HepG2 (cell line): ENCODE measurements at regions not wholly inside any gene's neighbourhood (a gene's known extent, or its start where the extent isn't known, plus 50 kb on each side); places are given as distances from the start of the nearest gene placed in this dataset.

Experiments used
- ATAC-seq: fragments of 200-7000 bp; cut with Tn5 transposase; 3 replicates; pipeline ENCODE4 v1.9.1; 2020; ENCODE audit warnings: mild to moderate bottlenecking, moderate library complexity
- BruUV-seq: library from RNA; stranded (reverse); fragments of 400-500 nt; replicated peaks from 2 replicates; lab custom pipeline; 2021; lab: Mats Ljungman, UMichigan
- CTCF ChIA-PET: fragments of 300-600 bp; formaldehyde crosslinking; extraction: SDS; loops from one replicate; lab custom pipeline; 2021; ENCODE audit warnings: low total read pairs, inconsistent platforms, low intra/inter-chr PET ratio; lab: Yijun Ruan, JAX
- POLR2A ChIA-PET: fragments of 350-600 bp; sonication (Branson Sonifier 250); formaldehyde crosslinking; loops from one replicate; lab custom pipeline; 2020; ENCODE audit warnings: antibody characterized with exemption, inconsistent platforms; lab: Yijun Ruan, JAX
- DNase-seq: peaks from one replicate; pipeline ENCODE4 v3.0.0-alpha.2; 2015; ENCODE audit warnings: low spot score
- FAIRE-seq: peaks from 3 replicates; lab custom pipeline; 2011; peaks lifted over from hg19 to GRCh38; lab: Jason Lieb, UNC
- H2AFZ ChIP-seq: one replicate; pipeline ENCODE4 v1.6.1; 2011; ENCODE audit warnings: low read length, inconsistent platforms
- H3K27ac ChIP-seq: fragments of 300-600 bp; 3 replicates; pipeline ENCODE4 v1.8.0; 2011; ENCODE audit warnings: mixed run types, mild to moderate bottlenecking, mixed read lengths, low read length, inconsistent platforms; ENCODE audit not compliant: insufficient read depth; ENCODE audit errors: extremely low read length
- H3K27me3 ChIP-seq, 2 experiments: fragments of 200-600 bp in 1 of 2; 2 replicates in 1 of 2; 3 replicates in 1 of 2; pipeline versions ENCODE4 v1.6.0 to v1.8.0; 2011; ENCODE audit warnings: low read length in 2 of 2, mild to moderate bottlenecking in 2 of 2, moderate library complexity in 2 of 2, inconsistent platforms in 1 of 2; ENCODE audit not compliant: insufficient read depth in 2 of 2, control insufficient read depth in 1 of 2
- H3K36me3 ChIP-seq, 2 experiments: fragments of 200-600 bp in 1 of 2; replicated peaks in 1 of 2; 2 replicates in 1 of 2; 3 replicates in 1 of 2; pipeline versions ENCODE4 v1.5.1 to v1.8.0; 2011; ENCODE audit warnings: low read length in 2 of 2, inconsistent platforms in 1 of 2; ENCODE audit not compliant: insufficient read depth in 2 of 2, control insufficient read depth in 1 of 2
- H3K4me1 ChIP-seq: 2 replicates; pipeline ENCODE4 v1.5.1; 2012; ENCODE audit warnings: low read length, inconsistent platforms; ENCODE audit not compliant: insufficient read depth
- H3K4me2 ChIP-seq: 2 replicates; pipeline ENCODE4 v1.6.0; 2011; ENCODE audit warnings: low read depth, low read length, inconsistent platforms
- H3K4me3 ChIP-seq, 3 experiments: fragments of 200-600 bp in 1 of 3; sonication (generic), shearing (Covaris generic) in 1 of 3; replicated peaks in 1 of 3; 2 replicates each; pipeline ENCODE4 v1.5.1; 2011 to 2016; ENCODE audit warnings: low read length in 3 of 3, inconsistent platforms in 2 of 3, low read depth in 2 of 3, mild to moderate bottlenecking in 2 of 3, control low read depth in 1 of 3, mixed read lengths in 1 of 3; ENCODE audit not compliant: insufficient read depth in 1 of 3
- H3K79me2 ChIP-seq: one replicate; pipeline ENCODE4 v1.6.1; 2011; ENCODE audit warnings: low read length, inconsistent platforms; ENCODE audit not compliant: insufficient read depth
- H3K9ac ChIP-seq: 2 replicates; pipeline ENCODE4 v1.6.0; 2011; ENCODE audit warnings: mild to moderate bottlenecking, low read depth, low read length, inconsistent platforms; ENCODE audit not compliant: insufficient read depth
- H3K9me3 ChIP-seq: 2 replicates; pipeline ENCODE4 v1.5.1; 2012; ENCODE audit warnings: mild to moderate bottlenecking, low read length
- H4K20me1 ChIP-seq: 2 replicates; pipeline ENCODE4 v1.6.0; 2011; ENCODE audit warnings: inconsistent platforms, mild to moderate bottlenecking, low read length, moderate library complexity; ENCODE audit not compliant: insufficient read depth
- DBP ChIP-seq: sonication (generic); formaldehyde crosslinking; IDR thresholded peaks from 2 replicates; pipeline ENCODE4 v1.4.0; 2020; ENCODE audit warnings: missing genetic modification reagents; ENCODE audit errors: not compliant biosample characterization
- ETS1 ChIP-seq: sonication (generic); formaldehyde crosslinking; IDR thresholded peaks from 2 replicates; pipeline ENCODE4 v1.4.0; 2020; ENCODE audit warnings: missing genetic modification reagents
- MZF1 ChIP-seq: sonication (generic); formaldehyde crosslinking; IDR thresholded peaks from 2 replicates; pipeline ENCODE4 v1.8.1; 2023; ENCODE audit warnings: mild to moderate bottlenecking, missing genetic modification reagents, borderline replicate concordance
- ZFP1 ChIP-seq: IDR thresholded peaks from 2 replicates; pipeline ENCODE4 v1.6.1; 2016
- ZNF350 ChIP-seq: sonication (generic); formaldehyde crosslinking; IDR thresholded peaks from 2 replicates; pipeline ENCODE4 v1.4.0; 2020; ENCODE audit warnings: mild to moderate bottlenecking, low read depth, missing genetic modification reagents, borderline replicate concordance
- ZNF615 ChIP-seq: sonication (generic); formaldehyde crosslinking; IDR thresholded peaks from 2 replicates; pipeline ENCODE4 v1.5.0; 2020; ENCODE audit warnings: mild to moderate bottlenecking, missing genetic modification reagents, borderline replicate concordance
- ZNF850 ChIP-seq: sonication (generic); formaldehyde crosslinking; conservative IDR thresholded peaks from 2 replicates; pipeline ENCODE4 v1.9.0; 2021; ENCODE audit warnings: mild to moderate bottlenecking, missing genetic modification reagents
- WGBS: methylation state at CpG from one replicate; pipeline ENCODE4 v1.1.6; 2017; ENCODE audit warnings: low lambda C conversion rate; 5-methylcytosine and 5-hydroxymethylcytosine counted together
- in situ Hi-C: cut with HindIII; loops from 2 replicates; pipeline ENCODE4 v1.10.0; 2017; ENCODE audit warnings: low pct_unique_long_range_greater_than_20kb; ENCODE audit not compliant: extremely low pct_ligation_motif_present
- intact Hi-C: fragments of 100-400 bp; cut with micrococcal nuclease; formaldehyde crosslinking; loops from one replicate; pipeline ENCODE4 v1.10.0; 2022; ENCODE audit not compliant: unreplicated experiment

- ChIA-PET POLR2A (no interaction called here), CTCF (no interaction called here)
- Histone ChIP-seq H3K27ac (no peak overlapping the region), H3K9ac (no peak overlapping the region), H2AFZ (no peak overlapping the region), H3K4me3 (no peak overlapping the region), H3K4me2 (0 out of 2 replicates have a peak overlapping the region, but pooled peaks have one; percentile 38), H3K27me3 (no peaks in the 10 kb centered on the region), H3K36me3 (no peaks in the 10 kb centered on the region), H3K4me1 (peaks cover 60% of the 10 kb centered on the region), H3K9me3 (no peaks in the 10 kb centered on the region), H4K20me1 (no peaks in the 10 kb centered on the region), H3K79me2 (no peaks in the 10 kb centered on the region)
- DNase-seq: no peak
- FAIRE-seq: no peak
- WGBS: 83% methylated on average over 2 of the region's 2 CpGs
- intact Hi-C loops (loop anchor here (5.0 kb wide), 1 partner anchor 253 kb away; no protein-coding TSS in a partner anchor), in situ Hi-C loops (no loop called here)
- no TSS peak for BruUV-seq
- ATAC-seq: no peak
- no peak for TF ChIP-seq DBP (CRISPR knock-in tag)
- TF ChIP-seq ZNF850: no peak
- TF ChIP-seq ZFP1: no peak
- TF ChIP-seq ZNF615 (CRISPR knock-in tag): no peak
- TF ChIP-seq MZF1 (CRISPR knock-in tag): no peak
- TF ChIP-seq ETS1 (CRISPR knock-in tag): no peak
- TF ChIP-seq ZNF350: no peak
Measured at GRCh38 chr7:54879776-54880175, 120.8 kb upstream of the SEC61G start.
